ENCODE measurements at regions not wholly inside any gene's neighbourhood (a gene's known extent, or its start where the extent isn't known, plus 50 kb on each side); places are given as distances from the start of the nearest gene placed in this dataset.

DNA sequence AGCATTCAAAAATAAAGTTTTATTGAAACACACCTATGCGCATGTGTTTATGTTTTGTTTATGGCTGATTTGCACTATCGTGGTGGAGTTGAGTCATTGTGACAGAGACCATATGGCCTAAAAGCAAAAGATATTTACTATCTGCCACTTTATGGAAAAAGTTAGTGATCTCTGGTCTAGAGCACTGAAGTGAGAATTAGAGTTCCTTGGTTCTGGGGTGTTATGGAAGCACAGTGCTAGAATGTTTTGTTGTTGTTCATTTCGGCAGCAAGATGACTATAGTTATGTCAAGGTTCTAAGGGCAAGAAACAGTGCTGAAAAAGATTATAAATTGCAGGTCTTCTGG is 416.5 kb downstream of the SLC4A3 start:
- ATAC-seq (ENCODE audit: low FRiP score), result no peak
- TF ChIP-seq, protein P1, sequence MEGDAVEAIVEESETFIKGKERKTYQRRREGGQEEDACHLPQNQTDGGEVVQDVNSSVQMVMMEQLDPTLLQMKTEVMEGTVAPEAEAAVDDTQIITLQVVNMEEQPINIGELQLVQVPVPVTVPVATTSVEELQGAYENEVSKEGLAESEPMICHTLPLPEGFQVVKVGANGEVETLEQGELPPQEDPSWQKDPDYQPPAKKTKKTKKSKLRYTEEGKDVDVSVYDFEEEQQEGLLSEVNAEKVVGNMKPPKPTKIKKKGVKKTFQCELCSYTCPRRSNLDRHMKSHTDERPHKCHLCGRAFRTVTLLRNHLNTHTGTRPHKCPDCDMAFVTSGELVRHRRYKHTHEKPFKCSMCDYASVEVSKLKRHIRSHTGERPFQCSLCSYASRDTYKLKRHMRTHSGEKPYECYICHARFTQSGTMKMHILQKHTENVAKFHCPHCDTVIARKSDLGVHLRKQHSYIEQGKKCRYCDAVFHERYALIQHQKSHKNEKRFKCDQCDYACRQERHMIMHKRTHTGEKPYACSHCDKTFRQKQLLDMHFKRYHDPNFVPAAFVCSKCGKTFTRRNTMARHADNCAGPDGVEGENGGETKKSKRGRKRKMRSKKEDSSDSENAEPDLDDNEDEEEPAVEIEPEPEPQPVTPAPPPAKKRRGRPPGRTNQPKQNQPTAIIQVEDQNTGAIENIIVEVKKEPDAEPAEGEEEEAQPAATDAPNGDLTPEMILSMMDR (IDR thresholded peaks at IDR 0.05), result no peak
- DNase-seq (ENCODE audit: low spot score), result no peak

DNA sequence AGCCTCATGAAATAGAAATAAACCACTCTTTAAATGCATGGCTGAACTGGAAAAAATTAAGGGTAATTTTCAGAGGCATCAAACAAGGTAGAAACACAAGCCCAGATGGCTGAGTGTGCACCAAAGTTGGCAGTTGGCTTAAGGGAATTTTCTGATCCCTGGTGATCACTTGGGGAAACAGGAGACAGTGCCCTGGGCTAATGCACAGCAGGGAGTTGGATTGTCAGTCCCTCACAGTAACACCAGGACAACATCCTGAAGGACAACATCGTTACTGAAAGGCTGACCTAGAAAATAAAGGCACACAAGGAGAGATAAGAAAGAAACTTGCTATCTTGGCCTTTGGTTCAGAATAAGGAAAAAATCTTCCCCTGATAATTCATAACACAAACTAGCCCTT is 417.0 kb downstream of the SLC4A3 start:
- ATAC-seq (ENCODE audit: low FRiP score) (no peak), DNase-seq (ENCODE audit: low spot score) (no peak)
- TF ChIP-seq, protein P1 (IDR thresholded peaks at IDR 0.05), result no peak

DNA sequence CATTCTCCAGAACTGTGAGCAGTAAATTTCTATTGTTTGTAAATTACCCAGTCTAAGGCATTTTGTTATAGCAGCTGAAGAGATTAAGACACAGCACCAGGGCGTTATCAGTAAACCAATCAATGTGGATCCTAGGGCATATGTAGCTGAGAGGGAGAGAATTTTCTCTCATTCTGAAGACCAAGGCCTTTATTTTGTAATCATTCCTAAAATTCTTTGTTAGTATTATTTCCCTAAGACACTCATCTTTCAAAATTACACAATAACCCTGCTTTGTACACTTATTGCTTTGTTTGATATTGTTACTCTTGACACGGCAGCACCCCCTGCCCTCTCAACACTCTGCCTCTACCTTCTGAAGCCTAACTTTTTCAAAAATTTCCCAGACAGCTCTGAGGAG is 419.1 kb downstream of the SLC4A3 start:
- ATAC-seq (ENCODE audit: low FRiP score), result no peak

DNA sequence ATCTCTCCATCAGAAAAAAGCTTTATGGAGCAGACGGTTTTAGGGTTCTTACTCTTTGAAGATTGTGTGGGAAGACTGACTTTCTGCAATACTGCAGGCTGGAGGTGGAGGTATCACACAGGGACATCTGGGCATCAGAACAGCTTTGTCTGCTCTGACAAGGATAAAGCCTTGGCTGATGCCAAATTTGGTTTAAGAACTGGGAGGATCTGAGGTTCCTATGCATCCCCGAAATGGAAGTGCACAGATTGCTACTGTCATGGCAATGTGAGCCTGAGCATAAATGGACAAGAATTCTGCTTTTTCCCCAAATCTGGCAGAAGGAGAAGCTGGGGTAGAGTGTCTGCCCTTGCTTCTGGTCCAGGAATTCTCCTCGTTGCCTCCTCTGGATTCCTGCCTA is 424.3 kb downstream of the SLC4A3 start:
- no peak for DNase-seq (ENCODE audit: low spot score)
- TF ChIP-seq, protein P1 (IDR thresholded peaks at IDR 0.05), result no peak
- ATAC-seq (ENCODE audit: low FRiP score), result no peak

More for the DNA sequence above, 419.1 kb downstream of the SLC4A3 start:
- TF ChIP-seq, protein P1 (IDR thresholded peaks at IDR 0.05), result no peak
- DNase-seq (ENCODE audit: low spot score), result no peak

DNA sequence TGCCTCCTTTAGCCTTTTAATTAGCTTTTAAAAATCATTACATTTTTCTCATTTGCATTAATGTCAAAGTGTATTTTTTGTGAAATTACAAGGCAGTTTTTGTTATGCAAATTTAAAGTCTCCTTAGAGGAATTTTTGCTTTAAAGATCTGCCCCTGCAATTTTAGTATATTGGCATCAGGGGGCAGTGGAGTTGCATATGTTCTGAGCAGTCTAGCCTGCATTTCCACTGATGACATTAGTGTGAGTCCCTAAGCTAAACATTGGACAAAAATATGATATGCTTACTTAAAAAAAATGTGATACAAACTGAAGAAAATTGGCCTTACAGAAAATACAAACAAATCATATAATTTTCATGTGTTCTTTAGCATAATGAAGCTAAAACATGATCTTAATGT is 426.5 kb downstream of the SLC4A3 start:
- TF ChIP-seq, protein P1 (IDR thresholded peaks at IDR 0.05), result no peak
- no peak for ATAC-seq (ENCODE audit: low FRiP score)

DNA sequence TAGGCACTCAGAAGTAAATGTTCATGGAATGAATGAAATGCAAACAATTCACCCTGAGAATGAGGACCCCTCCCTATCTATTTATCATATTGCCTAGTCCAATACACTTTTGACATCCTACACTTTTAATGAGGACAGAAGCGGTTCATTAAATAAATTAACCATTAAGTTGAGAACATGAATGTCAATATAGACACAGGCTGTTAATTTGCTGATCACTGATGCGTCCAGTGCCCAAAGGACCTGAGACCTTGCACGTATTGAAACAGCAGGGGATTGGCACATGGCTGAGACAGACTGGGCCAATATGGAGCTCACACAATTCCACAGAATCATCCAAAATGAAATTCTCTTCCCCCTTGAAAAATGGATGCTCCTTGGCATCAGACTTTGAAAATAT is 430.0 kb downstream of the SLC4A3 start:
- TF ChIP-seq, protein P1 (IDR thresholded peaks at IDR 0.05), result no peak
- ATAC-seq (ENCODE audit: low FRiP score) (no peak), DNase-seq (ENCODE audit: low spot score) (no peak)

More for the DNA sequence above, 426.5 kb downstream of the SLC4A3 start:
- no peak for DNase-seq (ENCODE audit: low spot score)

DNA sequence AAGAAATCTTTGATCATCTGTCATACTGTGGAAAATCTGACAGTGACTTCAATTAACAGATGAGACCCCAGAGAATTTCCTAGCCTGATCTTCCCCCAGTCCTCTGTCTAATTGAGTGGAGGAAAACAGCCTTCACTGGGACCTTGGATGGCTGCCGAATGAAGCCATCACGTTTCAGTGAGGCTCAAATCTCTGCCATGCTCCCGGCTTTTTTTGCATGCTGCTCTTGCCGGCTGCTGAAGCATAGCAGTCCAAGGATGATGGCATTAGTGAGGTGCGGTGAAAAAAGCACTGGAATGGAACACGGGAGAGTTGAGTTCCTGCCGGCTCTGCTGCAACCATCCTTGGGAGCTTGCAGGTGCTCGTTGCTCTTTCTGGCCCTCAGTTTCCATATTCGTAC is 430.5 kb downstream of the SLC4A3 start:
- DNase-seq (ENCODE audit: low spot score), result no peak
- TF ChIP-seq, protein P1 (IDR thresholded peaks at IDR 0.05), result no peak
- no peak for ATAC-seq (ENCODE audit: low FRiP score)

Data from omental fat pad (tissue), 3 donors.